ENCODE measurements at regions not wholly inside any gene's neighbourhood (a gene's known extent, or its start where the extent isn't known, plus 50 kb on each side); places are given as distances from the start of the nearest gene placed in this dataset.

DNA sequence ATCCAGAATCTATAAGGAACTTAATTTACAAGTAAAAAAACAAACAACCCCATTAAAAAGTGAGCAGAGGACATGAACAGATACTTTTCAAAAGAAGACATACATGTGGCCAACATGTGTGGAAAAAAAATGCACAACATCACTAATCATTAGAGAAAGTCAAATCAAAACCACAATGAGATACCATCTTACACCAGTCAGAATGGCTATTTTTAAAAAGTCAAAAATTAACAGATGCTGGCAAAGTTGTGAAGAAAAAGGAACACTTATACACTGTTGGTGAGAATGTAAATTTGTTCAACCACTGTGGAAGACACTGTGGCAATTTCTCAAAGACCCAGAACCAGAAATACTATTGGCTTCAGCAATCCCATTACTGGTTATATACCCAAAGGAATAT is 830.0 kb upstream of the ALCAM start:
- DNase-seq, result peak; percentile 7

DNA sequence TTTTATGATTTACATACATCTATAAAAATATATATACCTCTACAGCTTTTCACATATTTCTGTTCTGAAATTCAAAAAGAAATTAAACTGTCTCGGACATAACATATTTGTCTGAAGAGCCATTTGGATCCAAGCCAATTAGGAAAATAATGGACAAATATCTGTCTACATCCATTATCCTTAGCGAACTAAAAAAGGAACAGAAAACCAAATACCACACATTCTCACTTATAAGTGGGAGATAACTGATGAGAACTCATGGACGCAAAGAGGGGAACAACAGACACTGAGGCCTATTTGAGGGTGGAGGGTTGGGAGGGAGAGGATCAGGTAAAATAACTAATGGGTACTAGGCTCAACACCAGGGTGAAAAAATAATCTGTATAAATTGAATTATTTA is 829.4 kb upstream of the ALCAM start:
- no peak for DNase-seq

DNA sequence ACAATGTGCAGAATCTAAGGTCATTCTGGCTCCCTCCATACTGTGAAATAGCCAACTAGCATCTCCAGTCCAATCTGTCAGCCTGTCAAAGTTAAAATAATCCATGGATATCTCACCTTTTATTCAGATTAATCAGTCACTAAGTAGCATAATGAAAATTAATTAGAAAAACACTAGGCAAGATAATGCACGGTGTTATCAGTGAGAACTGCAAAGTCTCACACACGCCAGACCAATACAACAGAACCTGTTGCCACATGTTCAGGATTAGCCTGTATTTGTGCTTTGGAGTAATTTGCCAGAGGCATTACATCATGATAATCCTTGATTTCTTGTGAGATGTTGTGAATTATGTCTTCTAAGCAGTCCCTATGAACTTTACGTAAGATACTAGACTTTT is 820.4 kb upstream of the ALCAM start:
- no peak for DNase-seq

DNA sequence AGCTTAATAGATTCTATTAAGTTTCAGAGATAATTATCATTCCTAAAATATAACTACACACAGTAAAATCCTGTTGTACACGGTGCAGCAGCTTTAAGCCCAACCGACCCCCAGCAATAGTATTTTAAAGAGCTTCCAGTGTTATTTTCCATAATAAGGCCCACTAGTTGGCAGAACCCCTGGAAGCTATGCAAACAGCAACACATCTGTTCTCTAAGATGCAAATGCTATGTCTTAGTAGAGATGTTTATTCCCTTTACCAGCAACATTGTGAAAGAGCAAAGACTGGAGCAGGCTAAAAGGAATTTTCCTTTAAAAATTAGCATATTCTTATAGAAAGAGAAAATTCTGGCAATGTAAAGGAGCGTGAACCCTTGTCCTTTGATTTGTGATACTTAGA is 819.7 kb upstream of the ALCAM start:
- DNase-seq, result no peak

DNA sequence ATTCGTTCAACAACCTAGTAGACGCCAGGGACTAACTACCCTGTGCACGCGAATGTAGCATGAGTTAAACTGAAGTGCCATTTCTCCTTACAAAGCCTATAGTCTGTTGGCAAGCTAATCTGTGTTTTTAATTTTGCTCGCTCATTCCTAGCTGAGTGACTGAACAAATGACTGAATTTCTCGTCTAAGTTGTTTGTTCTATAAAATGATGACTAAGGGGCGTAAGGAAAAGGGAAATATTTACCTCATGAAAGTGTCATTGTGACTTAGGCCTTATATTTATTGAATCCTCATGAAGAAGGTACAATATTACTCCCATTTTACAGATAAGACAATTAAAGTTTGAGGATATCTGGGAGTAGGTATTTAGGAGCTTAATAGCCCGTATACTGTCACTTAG is 818.3 kb upstream of the ALCAM start:
- no peak for DNase-seq

DNA sequence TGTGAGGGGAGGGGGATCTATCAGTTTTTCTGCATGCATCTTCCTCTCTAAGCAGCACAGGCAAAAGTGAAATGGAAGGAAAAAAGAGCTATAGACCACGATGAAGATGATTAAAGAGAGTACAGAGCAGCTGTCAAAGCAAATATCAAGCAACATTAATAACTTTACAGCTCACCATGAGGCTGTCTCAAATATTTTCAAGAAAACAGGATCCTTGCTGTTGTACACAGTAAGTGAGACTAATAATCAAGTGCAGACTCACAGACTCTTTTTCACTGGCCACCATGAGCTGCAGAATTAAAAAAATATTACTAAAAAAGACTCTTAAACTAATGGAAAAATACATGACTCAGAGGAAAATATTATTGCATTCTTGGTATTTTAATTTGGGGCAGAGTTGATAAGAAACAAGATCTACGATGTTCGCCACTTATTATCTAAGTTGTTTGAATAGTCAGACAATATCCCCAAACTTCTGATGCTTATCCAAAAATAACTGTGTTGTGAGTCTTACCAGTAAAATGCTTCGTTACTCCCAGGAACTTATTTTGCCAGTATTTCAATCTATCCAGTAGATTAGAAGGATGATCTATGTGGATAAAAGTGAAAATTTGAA is 817.5 kb upstream of the ALCAM start:
- DNase-seq, result no peak

DNA sequence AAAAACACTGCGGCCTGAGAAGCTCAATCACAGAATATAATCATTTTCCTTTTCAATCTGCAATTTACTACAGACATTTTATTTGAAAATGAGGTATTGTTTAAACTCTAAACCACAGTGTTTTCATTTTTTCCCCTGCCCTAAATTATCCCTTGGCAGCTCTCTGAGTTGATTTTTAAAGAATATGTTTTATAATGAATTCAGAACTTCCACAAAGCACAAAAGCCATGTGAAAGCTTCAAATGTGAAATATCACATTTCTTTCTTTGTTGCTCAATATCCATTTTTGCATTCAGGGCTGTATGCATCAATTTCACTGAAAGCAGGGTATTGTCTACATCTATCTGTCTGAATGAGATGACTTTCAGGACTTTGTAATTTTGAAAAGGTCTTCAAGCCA is 813.6 kb upstream of the ALCAM start:
- DNase-seq, result no peak

DNA sequence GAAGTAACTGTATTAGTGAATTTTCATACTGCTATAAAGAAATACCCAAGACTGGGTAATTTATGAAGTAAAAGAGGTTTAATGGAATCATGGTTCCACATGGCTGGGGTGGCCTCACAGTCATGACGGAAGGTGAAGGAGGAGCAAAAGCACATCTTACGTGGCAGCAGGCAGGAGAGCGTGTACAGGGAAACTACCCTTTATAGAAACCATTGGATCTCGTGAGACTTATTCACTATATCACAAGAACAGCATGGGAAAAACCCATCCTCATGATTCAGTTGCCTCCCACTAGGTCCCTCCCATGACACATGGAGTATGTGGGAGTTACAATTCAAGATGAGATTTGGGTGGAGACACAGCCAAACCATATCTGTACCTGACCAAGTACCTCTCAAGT is 812.3 kb upstream of the ALCAM start:
- no peak for DNase-seq

DNA sequence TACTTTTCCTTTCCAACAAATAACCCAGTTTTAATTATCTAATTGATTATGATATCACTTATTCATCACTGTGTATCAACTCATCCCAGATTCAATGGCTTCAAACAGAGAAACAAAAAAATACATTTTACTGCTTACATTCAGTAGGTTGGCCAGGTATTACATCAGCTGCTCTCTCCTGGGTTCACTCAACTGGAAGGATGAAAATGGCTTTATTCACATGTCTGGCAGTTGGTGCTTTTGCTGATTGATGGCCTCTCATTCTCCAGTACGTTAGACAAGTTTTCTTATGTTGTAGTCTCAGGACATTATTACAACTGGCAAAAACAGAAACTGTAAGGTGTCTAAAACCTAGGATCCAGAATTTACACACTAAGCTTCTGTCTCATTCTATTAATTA is 811.0 kb upstream of the ALCAM start:
- DNase-seq, result peak; percentile 20

DNA sequence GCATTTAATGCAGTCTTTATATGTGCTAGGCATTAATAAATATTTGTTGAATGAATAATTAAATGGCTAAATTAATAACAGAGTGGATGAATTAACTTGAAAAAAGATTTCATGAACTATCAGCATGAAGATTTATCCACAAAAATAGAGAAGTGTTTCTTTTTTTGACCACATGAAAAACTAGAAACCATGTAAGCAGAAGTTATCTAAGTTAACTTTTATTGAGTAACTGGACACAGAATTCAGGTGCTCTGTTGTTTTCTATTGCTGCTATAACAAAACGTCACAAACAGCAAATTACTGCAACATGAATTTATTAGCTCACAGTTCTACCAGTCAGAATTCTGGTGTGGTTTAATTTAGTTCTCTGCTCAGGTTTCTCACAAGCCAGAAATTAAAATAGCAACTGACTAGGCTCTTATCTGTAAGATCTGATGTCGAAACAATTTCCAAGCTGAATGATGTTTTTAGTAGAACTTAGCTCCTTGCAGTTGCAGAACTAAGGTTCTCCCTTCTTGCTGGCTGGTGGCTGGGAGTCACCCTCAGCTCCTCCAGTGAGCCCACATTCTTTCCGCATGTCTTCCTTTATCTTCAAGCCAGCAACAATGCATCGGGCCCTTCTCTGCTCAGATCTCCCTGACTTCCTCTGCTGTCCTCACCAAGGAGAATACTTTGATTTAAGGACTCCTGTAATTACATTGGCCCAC is 810.2 kb upstream of the ALCAM start:
- peak; percentile 14 for DNase-seq

DNA sequence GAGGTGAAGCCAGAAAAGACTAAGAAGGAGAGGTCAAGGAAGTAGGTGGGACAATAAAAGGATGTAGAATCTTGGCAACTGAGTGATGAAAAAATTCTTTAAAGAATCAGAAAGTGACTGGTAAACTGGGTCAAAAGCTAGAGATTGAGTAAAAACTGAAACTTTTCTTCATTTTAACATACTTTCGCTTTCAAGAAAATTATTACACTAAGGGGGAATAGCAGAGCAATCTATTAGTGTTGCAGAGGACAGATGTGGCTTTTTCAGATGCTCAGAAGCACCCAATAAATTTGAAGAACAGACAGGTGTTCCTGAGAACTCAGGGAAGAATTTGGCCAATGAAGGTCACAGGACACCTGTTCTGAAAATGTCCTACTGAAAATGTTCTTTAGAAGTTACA is 805.4 kb upstream of the ALCAM start:
- no peak for DNase-seq

DNA sequence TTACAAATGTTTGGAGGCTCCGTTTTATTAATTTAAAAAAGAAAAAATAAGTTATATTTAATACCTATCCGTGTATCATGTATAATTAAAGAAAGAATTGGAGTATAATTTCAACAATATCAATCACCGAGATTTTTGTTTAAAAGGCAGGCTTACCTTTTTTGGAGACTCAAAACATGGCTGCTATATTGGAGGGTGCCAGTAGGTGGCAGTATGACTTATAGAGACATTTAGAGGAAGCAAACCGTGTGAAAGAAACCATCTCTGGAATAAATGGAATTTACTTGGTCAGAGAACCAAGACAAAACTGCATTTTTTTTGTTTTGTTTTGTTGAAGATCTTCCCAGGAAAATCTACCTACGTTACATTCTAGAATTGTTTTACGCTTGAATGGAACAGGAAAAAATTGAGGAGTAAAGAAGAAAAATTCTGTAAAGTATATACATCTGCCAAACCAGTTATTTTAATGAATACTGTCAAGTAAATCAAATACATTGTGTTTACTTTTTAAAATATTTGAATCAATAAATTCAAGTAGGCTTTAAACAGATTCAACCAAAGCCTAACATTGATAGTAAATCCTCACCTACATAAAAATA is 802.6 kb upstream of the ALCAM start:
- peak; percentile 32 for DNase-seq

DNA sequence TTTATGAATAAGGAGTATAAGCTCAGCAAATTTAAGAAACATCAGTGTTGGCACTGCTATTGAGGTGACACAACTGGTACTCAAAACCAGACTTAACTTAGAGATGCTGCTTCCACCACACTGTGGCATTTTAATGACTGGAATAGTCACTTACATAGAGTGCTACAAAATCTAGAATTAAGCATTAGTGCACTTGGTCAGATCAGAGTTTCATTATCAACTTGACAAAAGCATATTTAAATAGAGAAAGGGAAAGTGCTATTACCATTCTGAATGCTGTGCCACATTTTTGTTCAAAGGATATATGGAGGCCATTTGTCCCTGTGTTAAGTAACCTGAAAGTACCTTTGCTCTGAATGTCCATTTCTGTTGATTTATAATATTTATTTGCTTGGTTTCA is 800.7 kb upstream of the ALCAM start:
- no peak for DNase-seq

DNA sequence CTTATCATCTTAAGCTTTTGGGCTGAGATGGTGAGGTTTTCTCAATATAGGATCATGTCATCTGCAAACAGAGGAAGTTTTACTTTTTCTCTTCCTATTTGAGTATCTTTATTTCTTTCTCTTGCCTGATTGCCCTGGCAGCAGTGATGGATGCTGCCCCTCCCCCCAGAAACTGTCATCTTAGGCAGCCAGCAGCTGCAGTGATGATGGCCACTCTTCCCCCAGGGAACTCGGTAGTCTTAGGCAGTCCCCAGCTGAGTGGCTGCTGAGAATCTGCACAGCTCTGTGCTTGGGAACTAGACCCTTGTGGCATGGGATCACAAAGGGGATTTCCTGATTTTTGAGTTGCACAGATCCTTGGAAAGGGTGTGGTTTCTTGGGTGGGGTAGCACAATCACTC is 791.1 kb upstream of the ALCAM start:
- no peak for DNase-seq

DNA sequence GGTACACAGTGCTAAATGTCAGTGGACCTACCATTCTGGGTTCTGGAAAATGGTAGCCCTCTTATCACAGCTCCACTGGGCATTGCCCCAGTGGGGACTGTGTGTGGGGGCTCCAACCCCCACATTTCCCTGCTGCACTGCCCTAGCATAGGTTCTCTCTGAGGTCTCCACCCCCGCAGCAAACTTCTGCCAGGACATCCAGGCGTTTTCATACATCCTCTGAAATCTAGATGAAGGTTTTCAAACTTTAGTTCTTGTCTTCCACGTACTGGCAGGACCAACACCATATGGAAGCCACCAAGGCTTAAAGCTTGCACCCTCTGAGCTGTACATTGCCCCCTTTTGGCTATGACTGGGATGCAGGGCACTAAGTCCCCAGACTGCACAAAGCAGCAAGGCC is 788.2 kb upstream of the ALCAM start:
- no peak for DNase-seq

DNA sequence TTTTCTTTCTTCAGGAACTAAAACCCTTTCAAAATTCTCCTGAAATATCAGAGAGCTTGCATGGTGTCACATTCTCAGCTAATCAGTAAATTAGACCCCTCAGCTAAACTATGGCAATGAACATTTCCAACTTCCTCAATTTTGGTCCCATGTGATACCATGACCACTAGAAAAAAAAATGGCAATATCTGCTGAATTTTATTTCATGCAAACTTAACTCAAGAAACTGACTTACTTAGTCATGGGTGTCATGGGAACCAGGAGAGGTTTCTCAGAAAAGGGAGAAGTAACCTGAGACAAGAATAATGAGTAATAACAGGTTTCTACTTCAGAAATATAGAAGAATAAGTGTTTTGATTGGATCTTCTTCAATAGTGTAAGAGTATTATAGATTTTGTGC is 784.6 kb upstream of the ALCAM start:
- DNase-seq, result no peak

DNA sequence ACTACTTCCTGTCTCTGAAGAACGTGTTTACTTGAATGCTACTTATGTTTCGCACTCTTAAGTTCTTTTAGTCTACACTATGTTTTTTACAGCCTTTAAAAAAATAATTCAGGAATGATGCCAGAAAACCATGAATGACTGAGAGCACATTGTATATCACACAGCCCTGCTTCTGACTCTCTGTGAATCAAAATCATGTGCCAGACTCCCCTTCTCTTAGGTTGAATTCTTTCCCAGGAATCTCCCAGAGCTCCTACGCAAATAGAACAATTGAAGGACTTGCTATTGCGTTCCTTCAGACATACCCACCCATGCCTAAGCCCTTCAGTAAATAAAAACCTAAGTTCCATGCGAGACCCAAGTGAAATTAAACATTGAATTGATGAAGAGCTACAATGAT is 782.0 kb upstream of the ALCAM start:
- DNase-seq, result no peak

DNA sequence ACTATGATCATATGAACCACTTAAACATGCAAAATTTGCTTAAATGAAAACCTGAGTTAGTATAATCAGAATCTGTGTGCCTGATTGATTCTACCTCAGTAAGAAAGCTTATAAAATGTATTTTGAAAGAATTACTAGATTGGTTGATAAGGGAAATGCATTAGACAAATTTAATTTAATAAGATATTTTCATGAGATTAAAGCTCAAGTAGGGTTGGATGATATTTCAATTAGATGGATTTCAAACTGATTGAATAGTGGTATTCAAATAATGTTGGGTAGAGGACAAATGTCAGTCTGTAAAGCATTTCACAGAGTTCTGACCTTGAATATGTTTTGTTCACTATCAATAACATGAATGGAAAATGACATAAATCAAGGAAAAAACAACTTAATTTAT is 780.4 kb upstream of the ALCAM start:
- DNase-seq, result no peak

DNA sequence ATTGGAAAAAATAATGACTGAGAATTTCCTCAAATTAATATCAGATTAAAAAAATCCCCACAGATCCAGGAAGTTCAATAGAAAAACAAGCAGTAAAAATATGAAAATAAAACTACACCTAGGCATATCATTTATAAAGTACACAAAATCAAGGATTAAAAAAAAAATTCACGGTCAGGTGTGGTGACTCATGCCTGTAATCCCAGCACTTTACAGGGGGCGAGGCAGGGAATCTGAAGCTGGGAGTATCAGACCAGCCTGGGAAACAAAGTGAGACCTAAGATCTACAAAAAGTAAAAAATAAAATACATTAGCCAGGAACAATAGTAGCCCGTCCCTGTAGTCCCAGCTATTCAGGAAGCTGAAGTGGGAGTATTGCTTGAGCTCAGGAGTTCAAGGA is 778.3 kb upstream of the ALCAM start:
- DNase-seq, result no peak

DNA sequence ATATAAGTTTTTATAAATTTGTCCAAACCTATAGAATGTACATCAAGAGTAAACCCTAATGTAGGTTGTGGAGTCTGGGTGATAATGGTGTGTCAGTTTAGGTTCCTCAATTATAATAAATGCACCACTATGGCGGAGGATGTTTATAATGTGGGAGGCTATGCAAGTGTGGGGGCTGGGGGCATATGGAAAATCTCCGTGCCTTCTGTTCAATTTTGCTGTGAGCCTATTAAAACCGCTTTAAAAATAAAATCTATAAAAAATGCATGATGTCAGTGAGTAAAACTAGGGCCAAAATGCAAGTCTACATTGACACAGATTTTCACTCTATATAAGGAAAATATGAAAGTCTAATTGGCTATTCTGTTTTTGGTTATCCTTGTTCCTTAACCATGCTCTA is 774.9 kb upstream of the ALCAM start:
- DNase-seq, result no peak

DNA sequence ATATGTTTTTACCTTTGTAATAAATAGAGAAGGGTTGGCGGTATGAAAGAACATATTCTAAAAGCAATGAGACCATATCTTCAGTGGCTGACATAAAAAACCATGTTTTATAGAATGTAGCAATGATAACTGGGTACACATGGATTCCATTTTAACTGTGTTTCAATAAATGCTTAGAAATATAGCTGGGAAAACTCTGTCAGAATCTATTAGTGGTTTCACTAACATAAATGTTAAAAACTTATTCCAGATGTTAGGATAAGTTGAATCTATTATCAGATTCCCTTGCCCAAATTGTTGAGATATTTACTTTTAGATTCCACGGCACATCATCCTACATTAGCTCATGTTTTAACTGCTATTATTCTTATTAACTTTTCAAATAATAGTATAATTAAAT is 772.2 kb upstream of the ALCAM start:
- no peak for DNase-seq

DNA sequence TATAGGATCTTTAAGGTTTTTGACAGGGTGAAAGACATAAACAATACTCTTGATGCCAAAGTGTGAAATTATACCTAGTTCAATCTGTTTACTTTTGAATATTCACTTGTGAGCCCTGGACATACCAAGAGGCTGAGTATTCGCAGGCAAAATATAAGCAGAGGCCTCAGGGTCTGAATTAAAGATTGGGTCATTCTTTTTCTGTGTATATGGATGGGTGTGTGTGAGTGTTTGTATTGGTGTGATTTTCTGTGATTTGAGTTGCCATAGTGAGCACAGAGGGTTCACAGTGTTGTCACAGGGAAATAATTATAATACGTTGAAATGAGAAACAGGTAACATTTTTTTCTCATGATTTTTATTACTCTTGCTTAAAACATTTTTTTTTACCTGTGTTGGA is 770.7 kb upstream of the ALCAM start:
- no peak for DNase-seq

DNA sequence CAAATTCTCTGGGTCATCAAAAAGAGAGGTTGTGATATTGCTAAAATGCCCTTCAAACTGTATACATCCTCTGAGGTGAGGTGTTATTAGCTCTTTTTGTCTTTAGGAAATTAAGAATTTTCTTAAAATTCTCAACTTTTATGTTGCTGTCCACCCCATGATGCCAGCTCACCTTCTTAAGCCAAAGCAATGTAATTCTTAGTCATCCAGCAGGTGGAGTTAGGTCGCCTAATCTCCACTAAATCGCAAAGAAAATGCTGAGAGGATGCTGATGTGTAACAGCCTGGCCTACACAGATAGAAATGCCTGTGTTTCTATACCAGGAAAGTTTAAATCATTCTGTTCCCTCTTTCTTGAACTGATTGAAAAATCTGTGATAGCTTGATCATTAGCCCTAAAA is 770.2 kb upstream of the ALCAM start:
- DNase-seq, result peak; percentile 65

DNA sequence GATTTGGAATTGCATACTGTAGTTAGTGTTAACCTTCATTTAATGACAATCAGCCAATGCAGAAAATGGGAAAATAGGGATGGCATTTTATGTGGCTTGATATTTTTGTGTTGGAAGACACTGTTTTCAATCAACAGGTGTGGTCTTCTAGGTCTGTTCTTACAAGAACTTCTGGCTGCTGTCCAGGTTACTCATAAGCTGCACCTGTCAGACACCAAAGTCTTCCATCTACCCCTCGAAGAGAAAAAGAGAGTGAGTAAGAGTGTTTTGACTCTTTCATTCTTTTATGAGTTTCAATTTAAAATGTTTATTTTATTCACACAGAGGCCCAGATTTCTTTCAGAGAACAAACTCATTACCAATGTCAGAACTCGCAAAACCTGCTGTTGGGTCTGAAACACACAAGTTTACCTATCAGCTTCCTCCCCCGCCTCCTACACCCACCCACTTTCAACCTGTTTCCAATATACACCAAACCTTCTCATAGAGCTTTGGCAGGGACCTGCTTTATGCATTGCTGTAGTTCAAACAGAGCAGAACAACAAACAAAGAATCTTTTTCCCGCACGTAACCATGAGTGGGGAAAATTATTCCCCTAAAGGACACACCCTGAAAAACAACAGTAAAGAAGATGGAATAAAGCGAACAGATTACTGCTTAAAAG is 767.7 kb upstream of the ALCAM start:
- no peak for DNase-seq
